GM21528 (cell line): ENCODE measurements at regions not wholly inside any gene's neighbourhood (a gene's known extent, or its start where the extent isn't known, plus 50 kb on each side); places are given as distances from the start of the nearest gene placed in this dataset.
"Not testable (repeated sequence)": the region's sequence is repeated elsewhere in the genome, so short reads cannot be mapped to it uniquely, and the experiment has no call there.

Experiments
- ATAC-seq: cut with Tn5 transposase; IDR thresholded peaks from one replicate; pipeline ENCODE4 v1.9.1; 2021; ENCODE audit warnings: mild to moderate bottlenecking, moderate library complexity; ENCODE audit not compliant: unreplicated experiment, low FRiP score

GRCh38 chr1:232156070-232156469 lies 473.9 kb downstream of the SIPA1L2 start:
- not testable (repeated sequence) for ATAC-seq

- ATAC-seq = no peak
Observed at GRCh38 chr1:232153652-232154051, 476.3 kb downstream of the SIPA1L2 start.

- ATAC-seq = no peak
Observed at GRCh38 chr1:232150770-232151548, 479.0 kb downstream of the SIPA1L2 start.

GRCh38 chr1:232149287-232150201 lies 480.4 kb downstream of the SIPA1L2 start:
- ATAC-seq = no peak

- no peak for ATAC-seq
Observed at GRCh38 chr1:232147215-232147614, 482.7 kb downstream of the SIPA1L2 start.

GRCh38 chr1:232146514-232146913 lies 483.4 kb downstream of the SIPA1L2 start:
- ATAC-seq = no peak

- no peak for ATAC-seq
Observed at GRCh38 chr1:232145768-232146167, 484.2 kb downstream of the SIPA1L2 start.

GRCh38 chr1:232144696-232145230 lies 485.2 kb downstream of the SIPA1L2 start:
- ATAC-seq = no peak

GRCh38 chr1:232143315-232143886 lies 486.5 kb downstream of the SIPA1L2 start:
- no peak for ATAC-seq

- no peak for ATAC-seq
Observed at GRCh38 chr1:232142403-232143314, 487.3 kb downstream of the SIPA1L2 start.

- not testable (repeated sequence) for ATAC-seq
Observed at GRCh38 chr1:232141167-232141448, 488.8 kb downstream of the SIPA1L2 start.

GRCh38 chr1:232140419-232141166 lies 489.3 kb downstream of the SIPA1L2 start:
- no peak for ATAC-seq

GRCh38 chr1:232139444-232139843 lies 490.5 kb downstream of the SIPA1L2 start:
- ATAC-seq = no peak

GRCh38 chr1:232138044-232138443 lies 491.9 kb downstream of the SIPA1L2 start:
- no peak for ATAC-seq

GRCh38 chr1:232137066-232137465 lies 492.9 kb downstream of the SIPA1L2 start:
- no peak for ATAC-seq

- ATAC-seq = no peak
Observed at GRCh38 chr1:232136136-232136535, 493.8 kb downstream of the SIPA1L2 start.

- no peak for ATAC-seq
Observed at GRCh38 chr1:232134365-232134764, 495.6 kb downstream of the SIPA1L2 start.

- ATAC-seq = no peak
Observed at GRCh38 chr1:232132572-232132971, 497.4 kb downstream of the SIPA1L2 start.

- no peak for ATAC-seq
Observed at GRCh38 chr1:232131715-232132391, 498.1 kb downstream of the SIPA1L2 start.
